Gastrocnemius medialis (tissue), 4 donors: ENCODE measurements at regions not wholly inside any gene's neighbourhood (a gene's known extent, or its start where the extent isn't known, plus 50 kb on each side); places are given as distances from the start of the nearest gene placed in this dataset.

ENCODE experiments used
- ATAC-seq, 2 donors: fragments of 150-250 bp; one replicate each; pipeline ENCODE4 v1.9.1; 2016
- DNase-seq, 2 donors: peaks; one replicate each; pipeline ENCODE4 v3.0.0-alpha.2; 2019
- H3K27ac ChIP-seq, 4 donors: fragments of 200-600 bp; sonication (generic); 1 replicate in 1 of 4; 2 replicates in 3 of 4; pipeline ENCODE4 v1.5.1; 2016 to 2018; ENCODE audit warnings: mild to moderate bottlenecking in 2 of 4, moderate library complexity in 1 of 4
- H3K27me3 ChIP-seq, 3 donors: fragments of 200-600 bp; sonication (generic) in 2 of 3; 1 replicate in 1 of 3; 2 replicates in 2 of 3; pipeline versions ENCODE4 v1.5.1 to v1.6.0; 2016 to 2019; ENCODE audit warnings: mild to moderate bottlenecking in 1 of 3, moderate library complexity in 1 of 3
- H3K36me3 ChIP-seq, 2 donors: fragments of 200-600 bp; sonication (generic) in 1 of 2; one replicate each; pipeline ENCODE4 v1.5.1; 2017 to 2018
- H3K4me1 ChIP-seq, 2 donors: fragments of 200-600 bp; sonication (generic) in 1 of 2; one replicate each; pipeline ENCODE4 v1.5.1; 2016 to 2017; ENCODE audit warnings: mild to moderate bottlenecking in 2 of 2
- H3K4me3 ChIP-seq, 4 donors: fragments of 200-600 bp; sonication (generic) in 3 of 4; 1 replicate in 1 of 4; 2 replicates in 3 of 4; pipeline ENCODE4 v1.5.1; 2016 to 2019; ENCODE audit warnings: mild to moderate bottlenecking in 2 of 4
- H3K9me3 ChIP-seq, 3 donors: fragments of 200-600 bp; sonication (generic) in 2 of 3; 1 replicate in 1 of 3; 2 replicates in 2 of 3; pipeline ENCODE4 v1.5.1; 2016 to 2019
- CTCF ChIP-seq, 5 experiments: fragments of 450-650 bp in 3 of 5; fragments of 200-600 bp in 2 of 5; sonication (generic) in 2 of 5; IDR thresholded peaks in 4 of 5; conservative IDR thresholded peaks in 1 of 5; 1 replicate in 4 of 5; 2 replicates in 1 of 5; pipeline ENCODE4 v1.5.1; 2016 to 2019; ENCODE audit warnings: antibody characterized with exemption in 5 of 5, mild to moderate bottlenecking in 3 of 5, moderate library complexity in 3 of 5
- POLR2A ChIP-seq, 2 donors: fragments of 450-650 bp; IDR thresholded peaks; one replicate each; pipeline ENCODE4 v1.6.1; 2017; ENCODE audit warnings: antibody characterized with exemption in 2 of 2, mild to moderate bottlenecking in 2 of 2, moderate library complexity in 2 of 2
- in situ Hi-C, 4 donors: fragments of 200-750 bp; cut with MboI; loops; one replicate each; pipeline versions ENCODE4 v1.15.0 to v1.8.0; 2017; ENCODE audit warnings: low sequenced_read_pairs in 4 of 4
- intact Hi-C: fragments of 100-400 bp; cut with DNase I; formaldehyde crosslinking; loops from one replicate; pipeline ENCODE4 v1.15.1; 2023; ENCODE audit warnings: low total_unique reads

DNA sequence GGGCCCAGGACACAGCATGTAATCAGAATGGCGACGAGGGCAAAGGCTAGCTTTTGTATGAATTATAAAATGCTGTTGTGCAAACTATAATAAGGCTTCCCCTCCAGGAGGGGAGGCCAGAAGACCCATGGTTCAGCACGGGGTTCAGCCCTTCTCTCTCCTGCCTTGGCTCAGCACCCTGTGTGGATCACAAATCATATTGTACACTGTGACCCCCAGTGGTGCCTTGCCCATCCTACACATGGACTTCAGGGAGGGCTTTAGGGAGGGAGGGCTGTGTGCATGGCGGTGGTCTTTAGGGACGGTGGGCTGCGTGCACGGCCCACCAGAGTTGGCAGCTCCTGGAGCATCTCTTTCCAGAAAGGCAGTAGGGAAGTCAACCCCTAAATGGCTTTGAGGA is 120.8 kb upstream of the TNR start:
- Histone ChIP-seq H3K4me3 (no peak overlapping the region), H3K4me1 (no peaks in the 10 kb centered on the region), H3K27me3 (no peaks in the 10 kb centered on the region), H3K36me3 (no peaks in the 10 kb centered on the region), H3K27ac (no peak overlapping the region), H3K9me3 (no peaks in the 10 kb centered on the region)
- ATAC-seq (no peak), DNase-seq (no peak)
- no peak for TF ChIP-seq CTCF (IDR thresholded peaks at IDR 0.05 in 4 of 5, conservative IDR thresholded peaks at IDR 0.05 in 1 of 5)
- TF ChIP-seq POLR2A (IDR thresholded peaks at IDR 0.05) = no peak
- in situ Hi-C loops = no loop called here
- intact Hi-C loops = no loop called here

DNA sequence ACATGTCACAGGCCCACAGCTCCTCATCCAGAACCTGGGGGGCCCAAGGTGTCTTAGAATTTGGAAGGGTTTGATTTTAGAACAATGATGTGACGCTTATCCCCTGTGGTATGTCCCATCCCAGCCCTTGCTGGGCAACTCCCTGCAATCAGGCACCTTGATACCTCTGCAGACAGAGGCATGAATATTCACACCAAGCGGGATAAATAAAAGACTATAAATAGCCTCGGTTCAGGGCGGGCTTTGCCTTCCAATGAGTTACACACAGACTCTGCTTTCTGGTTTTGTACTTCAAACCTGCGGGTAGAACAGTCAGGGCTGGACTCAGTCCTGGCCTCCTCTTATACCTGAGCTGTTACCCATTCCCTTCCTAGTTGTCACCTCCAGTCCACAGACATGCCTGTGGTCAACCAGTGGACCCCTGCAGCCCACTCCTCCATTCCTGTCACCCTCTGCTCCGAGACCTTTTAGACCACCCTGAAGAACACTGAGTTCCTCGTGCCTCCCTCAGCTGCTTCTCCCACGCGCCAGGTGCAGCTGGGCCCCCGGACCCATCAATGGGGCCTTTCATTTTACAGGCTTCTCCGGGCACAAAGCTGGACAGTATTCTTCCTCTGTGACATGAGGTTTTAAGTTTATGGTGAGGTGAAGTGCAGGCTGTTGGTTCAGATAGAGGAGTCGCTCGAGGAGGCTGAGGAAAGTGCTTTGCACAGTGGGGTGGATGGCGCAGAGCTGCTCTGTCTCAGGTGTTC is 120.1 kb upstream of the TNR start:
- Histone ChIP-seq H3K27ac (no peak overlapping the region), H3K27me3 (no peaks in the 10 kb centered on the region), H3K36me3 (no peaks in the 10 kb centered on the region), H3K4me3 (no peak overlapping the region), H3K4me1 (no peaks in the 10 kb centered on the region), H3K9me3 (no peaks in the 10 kb centered on the region)
- TF ChIP-seq POLR2A (IDR thresholded peaks at IDR 0.05) = no peak
- TF ChIP-seq CTCF (IDR thresholded peaks at IDR 0.05 in 4 of 5, conservative IDR thresholded peaks at IDR 0.05 in 1 of 5) = no peak
- DNase-seq (no peak), ATAC-seq (no peak)
- in situ Hi-C loops (no loop called here), intact Hi-C loops (no loop called here)

GRCh38 chr1:175862408-175862807 is 119.0 kb upstream of the TNR start:
- Histone ChIP-seq H3K9me3 (no peaks in the 10 kb centered on the region), H3K27ac (no peak overlapping the region), H3K4me3 (no peak overlapping the region), H3K36me3 (no peaks in the 10 kb centered on the region), H3K4me1 (no peaks in the 10 kb centered on the region), H3K27me3 (no peaks in the 10 kb centered on the region)
- ATAC-seq = no peak
- intact Hi-C loops (no loop called here), in situ Hi-C loops (no loop called here)
- DNase-seq = no peak
- TF ChIP-seq CTCF (IDR thresholded peaks at IDR 0.05 in 4 of 5, conservative IDR thresholded peaks at IDR 0.05 in 1 of 5) (no peak), POLR2A (IDR thresholded peaks at IDR 0.05) (no peak)

DNA sequence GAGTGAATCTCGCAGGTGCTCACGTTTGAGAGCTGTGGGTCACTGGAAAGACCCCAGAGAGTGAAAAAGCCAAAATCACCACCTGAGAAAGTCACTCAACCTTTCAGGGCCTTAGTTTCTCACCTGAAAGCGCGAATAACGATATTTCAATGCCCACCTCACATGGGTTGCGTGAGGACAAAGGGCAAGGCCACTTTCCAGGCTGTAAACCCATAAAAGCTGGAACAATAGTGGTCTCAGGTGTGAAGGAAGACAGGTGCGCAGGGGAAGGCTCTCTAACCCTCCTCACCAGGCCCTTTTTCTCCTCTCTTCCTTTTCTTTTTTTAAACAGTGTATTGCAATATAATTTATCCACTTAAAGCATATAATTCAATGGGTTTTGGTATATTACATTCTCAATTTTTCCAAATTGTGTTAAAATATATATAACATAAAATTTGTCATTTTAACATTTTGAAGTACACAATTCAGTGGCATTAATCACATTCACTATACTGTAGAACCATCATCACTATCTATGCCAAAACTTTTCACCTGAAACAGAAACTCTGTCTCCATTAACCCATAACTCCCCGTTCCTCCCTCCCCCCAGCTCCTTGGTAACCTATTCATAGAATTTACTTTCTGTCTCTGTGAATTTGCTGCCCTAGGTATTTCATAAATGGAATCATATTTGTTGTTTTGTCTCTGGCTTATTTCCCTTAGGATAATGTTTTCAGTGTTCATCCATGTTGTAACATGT is 118.4 kb upstream of the TNR start:
- intact Hi-C loops = no loop called here
- Histone ChIP-seq H3K27me3 (no peaks in the 10 kb centered on the region), H3K4me1 (no peaks in the 10 kb centered on the region), H3K36me3 (no peaks in the 10 kb centered on the region), H3K27ac (no peak overlapping the region), H3K4me3 (no peak overlapping the region), H3K9me3 (no peaks in the 10 kb centered on the region)
- TF ChIP-seq CTCF (IDR thresholded peaks at IDR 0.05 in 4 of 5, conservative IDR thresholded peaks at IDR 0.05 in 1 of 5) (no peak), POLR2A (IDR thresholded peaks at IDR 0.05) (no peak)
- in situ Hi-C loops = no loop called here
- no peak for DNase-seq
- ATAC-seq = no peak
